Esophagus squamous epithelium (tissue), 4 donors: ENCODE measurements at regions not wholly inside any gene's neighbourhood (a gene's known extent, or its start where the extent isn't known, plus 50 kb on each side); places are given as distances from the start of the nearest gene placed in this dataset.

Experiments used
- POLR2A ChIP-seq, 4 donors: fragments of 450-650 bp; IDR thresholded peaks; one replicate each; pipeline ENCODE4 v1.6.1; 2017; ENCODE audit warnings: antibody characterized with exemption in 4 of 4, mild to moderate bottlenecking in 4 of 4, moderate library complexity in 3 of 4
- TF ChIP-seq, protein P1 (sequence below), 6 experiments: fragments of 450-650 bp in 4 of 6; fragments of 200-600 bp in 2 of 6; sonication (generic) in 2 of 6; IDR thresholded peaks; one replicate each; pipeline ENCODE4 v1.5.1; 2016 to 2019; ENCODE audit warnings: antibody characterized with exemption in 6 of 6, mild to moderate bottlenecking in 4 of 6, moderate library complexity in 4 of 6

DNA sequence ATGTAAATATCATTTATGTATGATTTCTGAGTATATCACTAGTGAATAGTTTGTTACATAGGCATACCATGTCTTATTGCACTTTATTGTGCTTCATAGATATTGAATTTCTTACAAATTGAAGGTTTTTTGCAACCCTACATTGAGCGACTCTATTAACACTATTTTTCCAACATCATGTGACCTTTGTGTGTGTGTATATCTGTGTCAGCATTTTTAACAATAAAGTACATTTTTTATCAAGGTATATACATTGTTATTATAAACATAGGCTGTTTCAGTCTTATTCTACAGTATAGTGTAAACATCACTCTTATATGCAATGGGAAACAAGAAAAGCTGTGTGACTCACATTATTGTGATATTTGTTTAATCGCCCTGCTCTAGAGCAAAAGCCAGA, 1944.9 kb downstream of the TP53TG3F start:
- TF ChIP-seq, protein P1, sequence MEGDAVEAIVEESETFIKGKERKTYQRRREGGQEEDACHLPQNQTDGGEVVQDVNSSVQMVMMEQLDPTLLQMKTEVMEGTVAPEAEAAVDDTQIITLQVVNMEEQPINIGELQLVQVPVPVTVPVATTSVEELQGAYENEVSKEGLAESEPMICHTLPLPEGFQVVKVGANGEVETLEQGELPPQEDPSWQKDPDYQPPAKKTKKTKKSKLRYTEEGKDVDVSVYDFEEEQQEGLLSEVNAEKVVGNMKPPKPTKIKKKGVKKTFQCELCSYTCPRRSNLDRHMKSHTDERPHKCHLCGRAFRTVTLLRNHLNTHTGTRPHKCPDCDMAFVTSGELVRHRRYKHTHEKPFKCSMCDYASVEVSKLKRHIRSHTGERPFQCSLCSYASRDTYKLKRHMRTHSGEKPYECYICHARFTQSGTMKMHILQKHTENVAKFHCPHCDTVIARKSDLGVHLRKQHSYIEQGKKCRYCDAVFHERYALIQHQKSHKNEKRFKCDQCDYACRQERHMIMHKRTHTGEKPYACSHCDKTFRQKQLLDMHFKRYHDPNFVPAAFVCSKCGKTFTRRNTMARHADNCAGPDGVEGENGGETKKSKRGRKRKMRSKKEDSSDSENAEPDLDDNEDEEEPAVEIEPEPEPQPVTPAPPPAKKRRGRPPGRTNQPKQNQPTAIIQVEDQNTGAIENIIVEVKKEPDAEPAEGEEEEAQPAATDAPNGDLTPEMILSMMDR (IDR thresholded peaks at IDR 0.05): no peak
- TF ChIP-seq POLR2A (IDR thresholded peaks at IDR 0.05): no peak
